ENCODE measurements at regions not wholly inside any gene's neighbourhood (a gene's known extent, or its start where the extent isn't known, plus 50 kb on each side); places are given as distances from the start of the nearest gene placed in this dataset.

- TF ChIP-seq CTCF (IDR thresholded peaks at IDR 0.05) (no peak), POLR2A (IDR thresholded peaks at IDR 0.05) (no peak)
Measured at GRCh38 chr5:135240283-135240633, 158.8 kb downstream of the MACROH2A1 start.

Data from lower leg skin (tissue), 3 donors.